H1 (cell line): ENCODE measurements at regions not wholly inside any gene's neighbourhood (a gene's known extent, or its start where the extent isn't known, plus 50 kb on each side); places are given as distances from the start of the nearest gene placed in this dataset.

ENCODE experiments used
- ATF2 ChIP-seq: IDR thresholded peaks from 2 replicates; pipeline ENCODE4 v1.6.1; 2012; ENCODE audit warnings: low read length, inconsistent platforms
- BACH1 ChIP-seq: IDR thresholded peaks from 2 replicates; pipeline ENCODE4 v1.6.1; 2012; ENCODE audit warnings: low read length, improper control_type of control experiment
- KDM1A ChIP-seq: fragments of 200-600, 300-600 bp; sonication (generic); IDR thresholded peaks from 2 replicates; pipeline ENCODE4 v1.7.1; 2016; ENCODE audit warnings: mild to moderate bottlenecking, low read length, borderline replicate concordance
- RBBP5 ChIP-seq: IDR thresholded peaks from 2 replicates; pipeline ENCODE4 v1.7.1; 2012; ENCODE audit warnings: low read depth, mild to moderate bottlenecking, inconsistent platforms, low read length, moderate library complexity, borderline replicate concordance
- SAP30 ChIP-seq: fragments of 300-600 bp; sonication (generic); IDR thresholded peaks from 2 replicates; pipeline ENCODE4 v1.7.1; 2012; ENCODE audit warnings: low read length, moderate library complexity, mild to moderate bottlenecking, inconsistent platforms; ENCODE audit not compliant: insufficient read depth, insufficient replicate concordance
- SP4 ChIP-seq: IDR thresholded peaks from 2 replicates; pipeline ENCODE4 v1.6.1; 2012; ENCODE audit warnings: low read length, inconsistent platforms
- TBP ChIP-seq: IDR thresholded peaks from 2 replicates; pipeline ENCODE4 v1.6.1; 2011; ENCODE audit warnings: low read depth, low read length, improper control_type of control experiment

- TF ChIP-seq ATF2 (no peak), RBBP5 (no peak), TBP (no peak), SAP30 (no peak), BACH1 (no peak), KDM1A (no peak), SP4 (no peak)
- TF ChIP-seq, all 59 proteins: peak for 0
Measured at GRCh38 chr20:47952023-47952564, 166.8 kb upstream of the SULF2 start (continued).
